NCI-H146 treated with DMSO at 0.1 percent for 48 hours (cell line): ENCODE measurements at regions not wholly inside any gene's neighbourhood (a gene's known extent, or its start where the extent isn't known, plus 50 kb on each side); places are given as distances from the start of the nearest gene placed in this dataset.

Source experiments
- DNase-seq: peaks from one replicate; lab custom pipeline; 2025; ENCODE audit not compliant: unreplicated experiment; lab: John Stamatoyannopoulos, UW

GRCh38 chr1:219120624-219121544 lies 52.8 kb upstream of the LYPLAL1 start:
- no peak for DNase-seq

- no peak for DNase-seq
These were observed 52.0 kb upstream of the LYPLAL1 start for GRCh38 chr1:219121679-219122078.

GRCh38 chr1:219123036-219123435 lies 50.6 kb upstream of the LYPLAL1 start:
- DNase-seq, result no peak
